ENCODE measurements at regions not wholly inside any gene's neighbourhood (a gene's known extent, or its start where the extent isn't known, plus 50 kb on each side); places are given as distances from the start of the nearest gene placed in this dataset.

- TF ChIP-seq SP1 (CRISPR knock-in tag; conservative IDR thresholded peaks at IDR 0.05) = no peak
Measured at GRCh38 chr12:24155042-24155441, 205.6 kb upstream of the SOX5 start (continued).

DNA sequence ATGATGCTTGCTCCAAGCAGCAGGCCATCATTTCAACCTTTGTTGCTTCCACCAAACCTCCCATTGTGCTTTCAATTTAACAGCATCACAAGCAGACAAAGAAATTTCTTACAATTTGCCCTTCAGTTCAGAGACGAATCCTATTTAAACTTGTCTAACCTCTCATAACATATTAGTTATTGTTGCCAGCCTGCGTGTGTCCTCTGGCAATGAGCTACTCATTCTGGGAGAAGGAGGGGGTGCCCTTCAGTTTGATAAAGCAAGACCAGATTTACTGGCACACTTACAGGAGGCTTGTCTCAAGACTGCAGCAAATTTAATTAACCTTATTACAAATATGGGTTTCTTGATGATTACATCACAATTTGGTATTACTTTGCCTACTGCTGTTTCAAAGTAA is 203.6 kb upstream of the SOX5 start:
- TF ChIP-seq TEAD1 (CRISPR knock-in tag; IDR thresholded peaks at IDR 0.05) (no peak), OVOL2 (CRISPR knock-in tag; IDR thresholded peaks at IDR 0.05; ENCODE audit: borderline replicate concordance) (no peak), KAT7 (CRISPR knock-in tag; IDR thresholded peaks at IDR 0.05; ENCODE audit: borderline replicate concordance) (no peak), NFYB (CRISPR knock-in tag; conservative IDR thresholded peaks at IDR 0.05; ENCODE audit: low read depth) (no peak), PREB (CRISPR knock-in tag; IDR thresholded peaks at IDR 0.05; ENCODE audit: borderline replicate concordance) (no peak), JAZF1 (CRISPR knock-in tag; IDR thresholded peaks at IDR 0.05) (no peak), ZNF396 (CRISPR knock-in tag; IDR thresholded peaks at IDR 0.05; ENCODE audit: borderline replicate concordance) (no peak), IRF2 (CRISPR knock-in tag; IDR thresholded peaks at IDR 0.05; ENCODE audit: borderline replicate concordance, low read depth) (no peak), ZNF138 (CRISPR knock-in tag; conservative IDR thresholded peaks at IDR 0.05) (no peak), FOXP1 (CRISPR knock-in tag; IDR thresholded peaks at IDR 0.05; ENCODE audit: borderline replicate concordance) (no peak), E2F1 (CRISPR knock-in tag; IDR thresholded peaks at IDR 0.05) (no peak), CBFB (CRISPR knock-in tag; IDR thresholded peaks at IDR 0.05; ENCODE audit: low read depth) (no peak), NFE2L1 (CRISPR knock-in tag; IDR thresholded peaks at IDR 0.05) (no peak), RORB (CRISPR knock-in tag; IDR thresholded peaks at IDR 0.05) (no peak), PRRX2 (CRISPR knock-in tag; IDR thresholded peaks at IDR 0.05) (no peak), ESRRA (CRISPR knock-in tag; IDR thresholded peaks at IDR 0.05; ENCODE audit: borderline replicate concordance) (no peak)
- TF ChIP-seq, protein P1, sequence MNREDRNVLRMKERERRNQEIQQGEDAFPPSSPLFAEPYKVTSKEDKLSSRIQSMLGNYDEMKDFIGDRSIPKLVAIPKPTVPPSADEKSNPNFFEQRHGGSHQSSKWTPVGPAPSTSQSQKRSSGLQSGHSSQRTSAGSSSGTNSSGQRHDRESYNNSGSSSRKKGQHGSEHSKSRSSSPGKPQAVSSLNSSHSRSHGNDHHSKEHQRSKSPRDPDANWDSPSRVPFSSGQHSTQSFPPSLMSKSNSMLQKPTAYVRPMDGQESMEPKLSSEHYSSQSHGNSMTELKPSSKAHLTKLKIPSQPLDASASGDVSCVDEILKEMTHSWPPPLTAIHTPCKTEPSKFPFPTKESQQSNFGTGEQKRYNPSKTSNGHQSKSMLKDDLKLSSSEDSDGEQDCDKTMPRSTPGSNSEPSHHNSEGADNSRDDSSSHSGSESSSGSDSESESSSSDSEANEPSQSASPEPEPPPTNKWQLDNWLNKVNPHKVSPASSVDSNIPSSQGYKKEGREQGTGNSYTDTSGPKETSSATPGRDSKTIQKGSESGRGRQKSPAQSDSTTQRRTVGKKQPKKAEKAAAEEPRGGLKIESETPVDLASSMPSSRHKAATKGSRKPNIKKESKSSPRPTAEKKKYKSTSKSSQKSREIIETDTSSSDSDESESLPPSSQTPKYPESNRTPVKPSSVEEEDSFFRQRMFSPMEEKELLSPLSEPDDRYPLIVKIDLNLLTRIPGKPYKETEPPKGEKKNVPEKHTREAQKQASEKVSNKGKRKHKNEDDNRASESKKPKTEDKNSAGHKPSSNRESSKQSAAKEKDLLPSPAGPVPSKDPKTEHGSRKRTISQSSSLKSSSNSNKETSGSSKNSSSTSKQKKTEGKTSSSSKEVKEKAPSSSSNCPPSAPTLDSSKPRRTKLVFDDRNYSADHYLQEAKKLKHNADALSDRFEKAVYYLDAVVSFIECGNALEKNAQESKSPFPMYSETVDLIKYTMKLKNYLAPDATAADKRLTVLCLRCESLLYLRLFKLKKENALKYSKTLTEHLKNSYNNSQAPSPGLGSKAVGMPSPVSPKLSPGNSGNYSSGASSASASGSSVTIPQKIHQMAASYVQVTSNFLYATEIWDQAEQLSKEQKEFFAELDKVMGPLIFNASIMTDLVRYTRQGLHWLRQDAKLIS (CRISPR knock-in tag; IDR thresholded peaks at IDR 0.05; ENCODE audit: borderline replicate concordance) = no peak
- TF ChIP-seq, protein P2, sequence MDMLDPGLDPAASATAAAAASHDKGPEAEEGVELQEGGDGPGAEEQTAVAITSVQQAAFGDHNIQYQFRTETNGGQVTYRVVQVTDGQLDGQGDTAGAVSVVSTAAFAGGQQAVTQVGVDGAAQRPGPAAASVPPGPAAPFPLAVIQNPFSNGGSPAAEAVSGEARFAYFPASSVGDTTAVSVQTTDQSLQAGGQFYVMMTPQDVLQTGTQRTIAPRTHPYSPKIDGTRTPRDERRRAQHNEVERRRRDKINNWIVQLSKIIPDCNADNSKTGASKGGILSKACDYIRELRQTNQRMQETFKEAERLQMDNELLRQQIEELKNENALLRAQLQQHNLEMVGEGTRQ (CRISPR knock-in tag; IDR thresholded peaks at IDR 0.05) = no peak
- TF ChIP-seq, protein P3, sequence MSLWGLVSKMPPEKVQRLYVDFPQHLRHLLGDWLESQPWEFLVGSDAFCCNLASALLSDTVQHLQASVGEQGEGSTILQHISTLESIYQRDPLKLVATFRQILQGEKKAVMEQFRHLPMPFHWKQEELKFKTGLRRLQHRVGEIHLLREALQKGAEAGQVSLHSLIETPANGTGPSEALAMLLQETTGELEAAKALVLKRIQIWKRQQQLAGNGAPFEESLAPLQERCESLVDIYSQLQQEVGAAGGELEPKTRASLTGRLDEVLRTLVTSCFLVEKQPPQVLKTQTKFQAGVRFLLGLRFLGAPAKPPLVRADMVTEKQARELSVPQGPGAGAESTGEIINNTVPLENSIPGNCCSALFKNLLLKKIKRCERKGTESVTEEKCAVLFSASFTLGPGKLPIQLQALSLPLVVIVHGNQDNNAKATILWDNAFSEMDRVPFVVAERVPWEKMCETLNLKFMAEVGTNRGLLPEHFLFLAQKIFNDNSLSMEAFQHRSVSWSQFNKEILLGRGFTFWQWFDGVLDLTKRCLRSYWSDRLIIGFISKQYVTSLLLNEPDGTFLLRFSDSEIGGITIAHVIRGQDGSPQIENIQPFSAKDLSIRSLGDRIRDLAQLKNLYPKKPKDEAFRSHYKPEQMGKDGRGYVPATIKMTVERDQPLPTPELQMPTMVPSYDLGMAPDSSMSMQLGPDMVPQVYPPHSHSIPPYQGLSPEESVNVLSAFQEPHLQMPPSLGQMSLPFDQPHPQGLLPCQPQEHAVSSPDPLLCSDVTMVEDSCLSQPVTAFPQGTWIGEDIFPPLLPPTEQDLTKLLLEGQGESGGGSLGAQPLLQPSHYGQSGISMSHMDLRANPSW (CRISPR knock-in tag; conservative IDR thresholded peaks at IDR 0.05; ENCODE audit: low read depth) = no peak
- TF ChIP-seq, protein P4, sequence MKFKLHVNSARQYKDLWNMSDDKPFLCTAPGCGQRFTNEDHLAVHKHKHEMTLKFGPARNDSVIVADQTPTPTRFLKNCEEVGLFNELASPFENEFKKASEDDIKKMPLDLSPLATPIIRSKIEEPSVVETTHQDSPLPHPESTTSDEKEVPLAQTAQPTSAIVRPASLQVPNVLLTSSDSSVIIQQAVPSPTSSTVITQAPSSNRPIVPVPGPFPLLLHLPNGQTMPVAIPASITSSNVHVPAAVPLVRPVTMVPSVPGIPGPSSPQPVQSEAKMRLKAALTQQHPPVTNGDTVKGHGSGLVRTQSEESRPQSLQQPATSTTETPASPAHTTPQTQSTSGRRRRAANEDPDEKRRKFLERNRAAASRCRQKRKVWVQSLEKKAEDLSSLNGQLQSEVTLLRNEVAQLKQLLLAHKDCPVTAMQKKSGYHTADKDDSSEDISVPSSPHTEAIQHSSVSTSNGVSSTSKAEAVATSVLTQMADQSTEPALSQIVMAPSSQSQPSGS (CRISPR knock-in tag; IDR thresholded peaks at IDR 0.05; ENCODE audit: borderline replicate concordance, low read depth) = no peak
- DNase-seq (ENCODE audit: low spot score) (no peak), ATAC-seq (no peak)
- Mint-ChIP-seq H3K4me1 (no peaks in the 10 kb centered on the region), H3K27ac (no peak overlapping the region), H3K27me3 (ENCODE audit: low read depth) (no peaks in the 10 kb centered on the region), H3K4me3 (no peak overlapping the region), H3K9me3 (no peaks in the 10 kb centered on the region), H3K36me3 (no peaks in the 10 kb centered on the region)
- ChIA-PET CTCF (no interaction called here), POLR2A (no interaction called here)

All from WTC11 (cell line).